Mesothelial cell of epicardium (in vitro differentiated cells): ENCODE measurements at regions not wholly inside any gene's neighbourhood (a gene's known extent, or its start where the extent isn't known, plus 50 kb on each side); places are given as distances from the start of the nearest gene placed in this dataset.

Experiments used
- DNase-seq, 2 experiments: peaks; one replicate each; pipeline ENCODE4 v3.0.0; 2021; ENCODE audit warnings: low spot score in 2 of 2; ENCODE audit not compliant: unreplicated experiment in 2 of 2
- H3K27ac Mint-ChIP-seq: 2 replicates; pipeline ENCODE4 v1.8.0; 2021; ENCODE audit warnings: mixed read lengths
- H3K27me3 Mint-ChIP-seq: 2 replicates; pipeline ENCODE4 v1.8.0; 2021; ENCODE audit warnings: low read depth, mixed read lengths
- H3K36me3 Mint-ChIP-seq: 2 replicates; pipeline ENCODE4 v1.8.0; 2021; ENCODE audit warnings: mixed read lengths
- H3K4me1 Mint-ChIP-seq: 2 replicates; pipeline ENCODE4 v1.8.0; 2021; ENCODE audit warnings: mixed read lengths
- H3K4me3 Mint-ChIP-seq: 2 replicates; pipeline ENCODE4 v1.8.0; 2021; ENCODE audit warnings: mild to moderate bottlenecking, moderate library complexity, mixed read lengths
- H3K9me3 Mint-ChIP-seq: 2 replicates; pipeline ENCODE4 v1.8.0; 2021; ENCODE audit warnings: mixed read lengths
- TF ChIP-seq, protein P1 (sequence below): fragments of 200-600 bp; sonication (generic); IDR thresholded peaks from one replicate; pipeline ENCODE4 v1.5.0; 2021; ENCODE audit warnings: antibody characterized with exemption; ENCODE audit not compliant: unreplicated experiment

DNA sequence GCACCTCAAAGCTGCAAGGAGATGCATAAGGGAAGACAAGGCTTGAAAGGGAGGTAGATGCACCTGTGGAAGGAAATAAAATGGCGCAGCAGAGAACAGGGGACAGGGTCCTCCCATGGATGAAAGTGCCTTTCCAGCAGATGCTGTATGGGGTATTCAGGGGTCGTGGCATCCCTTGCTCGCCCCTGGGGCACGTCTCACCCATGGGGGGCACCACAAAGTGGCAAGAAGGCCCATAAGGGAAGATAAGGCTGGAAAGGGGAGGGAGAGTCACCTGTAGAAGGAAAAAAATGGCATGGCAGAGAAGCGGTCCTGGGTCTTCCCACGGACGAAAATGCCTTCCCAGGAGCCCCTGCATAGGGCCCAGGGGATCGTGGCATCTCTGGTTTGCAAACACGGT is 265.1 kb downstream of the ALG10 start:
- no peak overlapping the region for H3K4me3 Mint-ChIP-seq
- H3K36me3 Mint-ChIP-seq, result peaks cover 1% of the 10 kb centered on the region
- no peak overlapping the region for H3K27ac Mint-ChIP-seq
- DNase-seq, result no peak
- TF ChIP-seq, protein P1, sequence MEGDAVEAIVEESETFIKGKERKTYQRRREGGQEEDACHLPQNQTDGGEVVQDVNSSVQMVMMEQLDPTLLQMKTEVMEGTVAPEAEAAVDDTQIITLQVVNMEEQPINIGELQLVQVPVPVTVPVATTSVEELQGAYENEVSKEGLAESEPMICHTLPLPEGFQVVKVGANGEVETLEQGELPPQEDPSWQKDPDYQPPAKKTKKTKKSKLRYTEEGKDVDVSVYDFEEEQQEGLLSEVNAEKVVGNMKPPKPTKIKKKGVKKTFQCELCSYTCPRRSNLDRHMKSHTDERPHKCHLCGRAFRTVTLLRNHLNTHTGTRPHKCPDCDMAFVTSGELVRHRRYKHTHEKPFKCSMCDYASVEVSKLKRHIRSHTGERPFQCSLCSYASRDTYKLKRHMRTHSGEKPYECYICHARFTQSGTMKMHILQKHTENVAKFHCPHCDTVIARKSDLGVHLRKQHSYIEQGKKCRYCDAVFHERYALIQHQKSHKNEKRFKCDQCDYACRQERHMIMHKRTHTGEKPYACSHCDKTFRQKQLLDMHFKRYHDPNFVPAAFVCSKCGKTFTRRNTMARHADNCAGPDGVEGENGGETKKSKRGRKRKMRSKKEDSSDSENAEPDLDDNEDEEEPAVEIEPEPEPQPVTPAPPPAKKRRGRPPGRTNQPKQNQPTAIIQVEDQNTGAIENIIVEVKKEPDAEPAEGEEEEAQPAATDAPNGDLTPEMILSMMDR, result no peak
- H3K27me3 Mint-ChIP-seq, result no peaks in the 10 kb centered on the region
- H3K4me1 Mint-ChIP-seq, result no peaks in the 10 kb centered on the region
- H3K9me3 Mint-ChIP-seq, result peaks cover 39% of the 10 kb centered on the region

DNA sequence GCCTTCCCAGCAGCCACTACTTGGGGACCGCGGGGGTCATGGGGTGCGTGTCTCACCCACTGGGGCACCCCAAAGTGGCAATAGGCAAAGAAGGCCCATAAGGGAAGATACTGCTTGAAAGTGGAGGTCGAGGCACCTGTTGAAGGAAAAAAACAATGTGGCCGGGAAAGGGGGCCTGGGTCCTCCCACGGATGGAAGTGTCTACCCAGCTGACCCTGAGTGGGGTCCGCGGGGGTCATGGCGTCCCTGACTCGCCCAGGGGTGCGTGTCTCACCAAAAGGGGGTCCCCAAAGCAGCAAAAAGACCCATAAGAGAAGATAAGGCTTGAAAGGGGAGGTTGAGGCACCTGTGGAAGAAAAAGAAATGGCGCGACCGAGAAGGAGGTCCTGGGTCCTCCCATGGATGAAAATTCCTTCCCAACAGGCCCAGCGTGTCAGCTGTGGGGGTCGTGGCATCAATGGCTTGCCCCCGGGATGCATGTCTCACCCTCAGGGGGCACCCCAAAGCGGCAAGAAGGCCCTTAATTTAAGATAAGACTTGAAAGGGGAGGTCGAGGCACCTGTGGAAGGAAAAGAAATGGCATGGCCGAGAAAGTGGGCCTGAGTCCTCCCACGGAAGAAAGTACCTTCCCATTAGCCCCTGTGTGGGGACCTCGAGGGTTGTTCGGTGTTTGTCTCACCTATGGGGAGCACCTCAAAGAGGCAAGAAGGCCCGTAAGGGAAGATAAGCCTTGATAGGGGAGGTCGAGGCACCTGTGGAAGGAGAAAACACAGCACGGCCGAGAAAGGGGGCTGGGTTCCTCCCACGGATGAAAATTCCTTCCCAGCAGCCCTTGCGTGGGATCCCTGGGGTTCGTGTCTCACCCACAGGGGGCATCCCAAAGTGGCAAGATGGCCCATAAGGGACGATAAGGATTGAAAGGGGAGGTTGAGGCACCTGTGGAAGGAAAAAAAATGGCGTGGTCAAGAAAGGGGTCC is 266.0 kb downstream of the ALG10 start:
- no peaks in the 10 kb centered on the region for H3K4me1 Mint-ChIP-seq
- no peak overlapping the region for H3K27ac Mint-ChIP-seq
- H3K27me3 Mint-ChIP-seq, result no peaks in the 10 kb centered on the region
- peak in 1 of 2 experiments; percentile 21 for DNase-seq
- no peak overlapping the region for H3K4me3 Mint-ChIP-seq
- H3K36me3 Mint-ChIP-seq, result peaks cover 1% of the 10 kb centered on the region
- TF ChIP-seq, protein P1, result no peak
- H3K9me3 Mint-ChIP-seq, result peaks cover 42% of the 10 kb centered on the region

DNA sequence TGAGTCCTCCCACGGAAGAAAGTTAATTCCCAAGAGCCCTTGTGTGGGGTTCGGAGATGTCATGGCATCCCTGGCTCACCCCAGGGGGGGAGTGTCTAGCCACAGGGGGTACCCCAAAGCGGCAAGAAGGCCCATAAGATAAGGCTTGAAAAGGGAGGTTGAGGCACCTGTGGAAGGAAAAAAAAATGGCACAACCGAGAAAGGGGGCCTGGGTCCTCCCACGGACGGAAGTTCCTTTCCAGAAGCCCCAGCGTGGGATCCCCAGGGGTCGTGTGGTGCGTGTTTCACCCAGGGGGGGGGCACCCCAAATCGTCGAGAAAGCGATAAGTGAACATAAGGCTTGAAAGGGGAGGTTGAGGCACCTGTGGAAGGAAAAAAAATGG is 266.7 kb downstream of the ALG10 start:
- H3K4me3 Mint-ChIP-seq, result no peak overlapping the region
- H3K27me3 Mint-ChIP-seq, result no peaks in the 10 kb centered on the region
- peaks cover 1% of the 10 kb centered on the region for H3K36me3 Mint-ChIP-seq
- TF ChIP-seq, protein P1, result no peak
- H3K27ac Mint-ChIP-seq, result no peak overlapping the region
- H3K4me1 Mint-ChIP-seq, result no peaks in the 10 kb centered on the region
- H3K9me3 Mint-ChIP-seq, result peaks cover 47% of the 10 kb centered on the region
- peak in 1 of 2 experiments; percentile 21 for DNase-seq

DNA sequence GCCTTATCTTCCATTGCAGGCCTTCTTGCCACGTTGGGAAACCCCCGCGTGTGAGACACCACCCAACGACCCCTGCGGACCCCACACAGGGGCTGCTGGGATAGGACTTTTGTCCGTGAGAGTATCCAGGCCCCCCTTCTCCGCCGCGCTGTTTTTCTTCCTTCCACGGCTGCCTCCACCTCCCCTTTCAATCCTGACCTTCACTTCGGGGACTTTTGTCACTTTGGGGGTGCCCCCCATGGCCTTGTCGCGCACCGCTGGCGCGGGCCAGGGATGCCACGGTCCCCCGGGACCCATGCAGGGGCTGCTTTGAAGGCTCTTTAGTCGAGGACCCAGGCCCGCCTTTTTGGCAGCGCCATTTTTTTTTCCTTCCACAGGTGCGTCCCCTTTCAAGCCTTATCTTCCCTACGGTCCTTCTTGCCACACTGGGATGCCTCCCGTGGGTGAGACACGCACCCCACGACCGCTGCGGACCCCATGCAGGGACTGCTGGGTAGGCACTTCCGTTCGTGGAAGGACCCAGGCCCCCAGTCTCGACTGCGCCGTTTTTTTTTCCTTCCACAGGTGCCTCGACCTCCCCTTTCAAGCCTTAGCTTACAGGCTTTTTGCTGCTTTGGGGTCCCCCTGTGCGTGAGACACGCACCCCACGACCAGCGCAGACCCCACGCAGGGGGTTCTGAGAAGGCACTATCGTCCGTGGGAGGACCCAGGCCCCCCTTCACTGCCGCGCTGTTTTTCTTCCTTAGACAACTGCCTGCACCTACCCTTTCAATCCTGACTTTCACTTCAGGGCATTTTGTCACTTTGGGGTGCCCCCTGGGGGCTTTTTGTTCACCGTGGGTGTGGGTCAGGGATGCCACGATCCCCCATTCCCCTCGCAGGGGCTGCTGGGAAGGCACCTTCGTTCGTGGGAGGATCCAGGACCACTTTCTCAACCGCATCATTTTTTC is 267.4 kb downstream of the ALG10 start:
- TF ChIP-seq, protein P1, result no peak
- no peak overlapping the region for H3K27ac Mint-ChIP-seq
- H3K4me3 Mint-ChIP-seq, result no peak overlapping the region
- H3K36me3 Mint-ChIP-seq, result peaks cover 1% of the 10 kb centered on the region
- H3K4me1 Mint-ChIP-seq, result no peaks in the 10 kb centered on the region
- peak in 1 of 2 experiments; percentile 21 for DNase-seq
- H3K27me3 Mint-ChIP-seq, result no peaks in the 10 kb centered on the region
- peaks cover 48% of the 10 kb centered on the region for H3K9me3 Mint-ChIP-seq

DNA sequence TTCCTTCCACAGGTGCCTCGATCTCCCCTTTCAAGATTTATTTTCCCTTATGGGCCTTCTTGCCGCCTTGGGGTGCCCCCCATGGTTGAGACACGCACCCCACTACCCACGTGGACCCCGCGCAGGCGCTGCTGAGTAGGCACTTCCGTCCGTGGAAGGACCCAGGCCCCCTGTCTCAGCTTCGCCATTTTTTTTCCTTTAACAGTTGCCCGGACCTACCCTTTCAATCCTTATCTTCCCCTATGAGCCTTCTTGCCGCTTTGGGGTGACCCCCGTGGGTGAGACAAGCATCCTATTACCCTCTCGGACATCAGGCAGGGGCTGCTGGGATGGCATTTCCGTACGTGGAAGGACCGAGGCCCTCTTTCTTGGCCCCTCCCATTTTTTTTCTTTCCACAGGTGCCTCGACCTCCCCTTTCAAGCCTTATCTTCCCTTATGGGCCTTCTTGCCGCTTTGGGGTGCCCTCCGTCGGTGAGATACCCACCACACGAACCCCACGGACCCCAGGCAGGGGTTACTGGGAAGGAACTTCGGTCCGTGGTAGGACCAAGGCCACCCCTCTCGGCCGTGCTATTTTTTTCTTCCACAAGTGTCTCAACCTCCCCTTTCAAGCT is 268.2 kb downstream of the ALG10 start:
- H3K36me3 Mint-ChIP-seq, result peaks cover 4% of the 10 kb centered on the region
- H3K27me3 Mint-ChIP-seq, result no peaks in the 10 kb centered on the region

More for the DNA sequence above, 268.2 kb downstream of the ALG10 start:
- Mint-ChIP-seq H3K4me3 (no peak overlapping the region), H3K9me3 (peaks cover 55% of the 10 kb centered on the region), H3K4me1 (no peaks in the 10 kb centered on the region), H3K27ac (no peak overlapping the region)
- TF ChIP-seq, protein P1, result no peak
- DNase-seq, result no peak
